A204.1 (cell line): ENCODE measurements at regions not wholly inside any gene's neighbourhood (a gene's known extent, or its start where the extent isn't known, plus 50 kb on each side); places are given as distances from the start of the nearest gene placed in this dataset.

Experiments used
- FAIRE-seq: peaks from 2 replicates; lab custom pipeline; 2012; peaks lifted over from hg19 to GRCh38; lab: Jason Lieb, UNC

DNA sequence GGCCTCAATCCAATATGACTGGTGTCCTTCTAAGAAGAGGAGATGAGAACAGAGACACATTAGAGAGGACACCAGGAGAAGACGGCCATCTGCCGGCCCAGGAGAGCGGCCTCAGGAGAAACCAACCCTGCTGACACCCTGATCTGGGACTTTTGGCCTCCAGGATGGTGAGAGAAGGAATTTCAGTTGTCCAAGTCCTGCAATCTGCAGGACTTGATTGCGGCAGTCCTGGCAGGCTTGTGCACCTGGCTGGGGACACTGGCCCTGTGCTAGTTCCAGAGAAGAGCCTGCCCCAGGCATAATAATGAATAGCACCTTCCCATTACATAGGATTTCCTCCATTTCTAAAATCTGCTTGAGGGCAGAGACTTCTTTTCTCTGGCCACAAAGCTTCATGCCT, 409.9 kb upstream of the SHH start:
- FAIRE-seq = no peak

DNA sequence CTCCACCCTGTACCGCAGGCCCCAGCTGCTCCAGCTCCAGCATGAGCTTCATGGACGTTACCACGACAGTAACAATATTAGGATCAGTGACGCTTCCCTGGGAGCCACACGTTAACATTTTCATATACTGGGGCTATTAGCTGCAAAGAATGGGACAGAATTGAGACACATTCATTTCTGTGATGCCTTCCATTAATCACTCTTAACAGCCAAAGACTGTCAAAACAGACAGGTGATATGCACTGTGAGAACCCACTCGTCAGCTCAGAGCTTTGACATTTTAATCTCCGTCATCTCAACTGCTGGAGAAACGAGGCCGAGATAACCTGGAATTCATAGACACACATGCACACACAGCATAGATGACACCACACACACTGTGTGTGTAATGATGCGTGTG, 408.4 kb upstream of the SHH start:
- FAIRE-seq = no peak

DNA sequence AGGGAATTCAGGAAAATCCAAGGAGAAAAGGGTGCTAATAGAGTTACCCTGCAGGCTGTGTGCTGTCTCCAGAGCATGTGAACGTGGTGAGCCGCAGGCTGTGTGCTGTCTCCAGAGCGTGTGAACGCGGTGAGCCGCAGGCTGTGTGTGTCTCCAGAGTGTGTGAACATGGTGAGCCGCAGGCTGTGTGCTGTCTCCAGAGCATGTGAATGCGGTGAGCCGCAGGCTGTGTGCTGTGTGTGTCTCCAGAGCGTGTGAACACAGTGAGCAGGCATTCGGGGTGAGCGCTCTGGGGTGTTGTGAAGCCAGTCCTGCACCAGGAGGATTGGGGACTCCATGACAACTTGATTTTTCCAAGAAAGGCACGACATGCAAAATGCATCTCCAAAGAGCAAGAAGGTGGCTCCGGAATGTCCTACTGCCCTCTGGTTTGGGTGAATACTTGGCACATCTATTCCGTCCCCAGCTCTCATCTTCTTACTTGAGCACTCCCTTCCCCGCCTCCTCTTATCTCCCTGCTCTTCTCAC, 407.9 kb upstream of the SHH start:
- FAIRE-seq = no peak

DNA sequence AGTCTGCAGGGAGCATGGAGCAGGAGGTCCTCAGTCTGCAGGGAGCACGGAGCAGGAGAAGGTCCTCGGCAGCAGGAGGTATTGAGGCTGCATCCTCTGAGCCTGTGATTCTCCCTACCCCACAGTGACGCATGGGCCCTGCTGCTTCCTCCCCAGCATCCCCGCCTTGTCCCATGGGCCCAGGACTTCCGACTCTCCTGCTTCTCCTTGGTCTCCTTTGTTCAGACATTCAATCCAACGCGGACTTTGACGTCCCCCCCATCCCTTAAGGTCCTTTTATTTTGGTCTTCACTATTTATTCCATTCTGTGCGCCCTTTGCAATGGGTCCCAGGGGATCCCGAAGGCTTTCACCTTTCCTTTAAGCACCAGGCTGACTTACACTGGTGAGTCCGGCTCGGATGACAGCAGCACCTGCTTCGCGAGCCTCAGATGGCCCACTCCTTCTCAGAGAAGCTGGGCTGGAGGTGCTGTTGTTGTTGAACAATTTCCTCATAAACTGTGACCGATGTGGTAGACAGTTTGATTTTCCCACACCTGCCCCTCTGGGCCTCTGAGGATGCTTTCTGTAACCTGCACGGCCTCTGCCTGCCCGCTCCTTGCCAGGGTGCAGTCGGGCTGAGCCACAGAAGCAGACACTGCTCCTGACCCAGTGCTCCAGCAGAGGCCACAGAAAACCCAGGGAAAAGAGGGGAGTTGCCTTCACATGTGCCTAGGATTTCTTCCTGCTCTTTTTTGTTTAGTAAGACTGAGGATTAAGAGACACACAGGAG, 407.2 kb upstream of the SHH start:
- no peak for FAIRE-seq

DNA sequence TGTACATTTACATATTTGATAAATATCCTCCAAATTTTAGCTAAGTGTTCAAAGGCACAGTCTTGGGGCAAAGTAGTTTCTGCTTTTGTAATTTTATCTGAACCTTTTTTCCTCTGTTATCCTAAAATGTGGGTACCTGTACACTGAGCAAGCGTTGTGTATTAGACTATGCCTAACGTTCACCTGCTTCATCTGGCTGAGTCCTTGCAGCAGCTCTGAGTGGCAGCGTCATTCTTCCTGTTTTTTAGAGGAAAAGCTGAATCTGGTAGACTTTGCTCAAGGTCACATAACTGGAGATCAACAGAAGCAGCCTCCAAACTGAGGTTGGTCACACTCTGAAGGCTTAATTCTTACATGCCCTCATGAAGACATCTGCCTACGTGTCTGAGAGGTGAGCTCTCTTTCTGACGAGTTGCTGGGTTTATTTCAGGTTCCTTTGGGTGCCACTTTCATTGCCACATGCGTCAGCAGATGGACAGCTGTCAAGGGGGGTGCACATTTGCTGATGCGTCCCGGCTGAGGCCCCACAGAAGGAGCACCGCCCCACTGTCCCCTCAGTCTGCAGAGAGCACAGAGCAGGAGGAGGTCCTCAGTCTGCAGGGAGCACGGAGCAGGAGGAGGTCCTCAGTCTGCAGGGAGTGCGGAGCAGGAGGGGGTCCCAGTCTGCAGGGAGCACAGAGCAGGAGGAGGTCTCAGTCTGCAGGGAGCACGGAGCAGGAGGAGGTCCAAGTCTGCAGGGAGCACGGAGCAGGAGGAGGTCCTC, 406.5 kb upstream of the SHH start:
- FAIRE-seq = no peak

DNA sequence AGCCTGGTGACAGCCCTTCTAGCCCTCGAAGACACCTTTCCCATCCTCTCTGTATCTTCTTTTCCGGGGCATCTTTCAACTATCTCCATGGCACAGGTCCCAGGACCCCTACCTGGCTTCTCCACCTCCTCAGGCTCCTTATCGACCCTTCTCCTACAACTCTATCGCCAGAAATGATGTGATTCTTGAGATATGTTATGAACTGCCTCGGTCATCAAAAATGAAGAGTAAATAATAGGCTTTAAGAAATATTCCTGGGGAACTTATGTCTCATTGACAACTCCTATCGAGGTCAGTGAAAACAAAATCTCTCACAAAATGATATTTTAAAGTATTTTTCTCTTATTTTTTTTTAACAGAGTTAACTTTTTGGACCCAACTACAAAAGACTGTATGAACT, 405.5 kb upstream of the SHH start:
- FAIRE-seq = no peak

DNA sequence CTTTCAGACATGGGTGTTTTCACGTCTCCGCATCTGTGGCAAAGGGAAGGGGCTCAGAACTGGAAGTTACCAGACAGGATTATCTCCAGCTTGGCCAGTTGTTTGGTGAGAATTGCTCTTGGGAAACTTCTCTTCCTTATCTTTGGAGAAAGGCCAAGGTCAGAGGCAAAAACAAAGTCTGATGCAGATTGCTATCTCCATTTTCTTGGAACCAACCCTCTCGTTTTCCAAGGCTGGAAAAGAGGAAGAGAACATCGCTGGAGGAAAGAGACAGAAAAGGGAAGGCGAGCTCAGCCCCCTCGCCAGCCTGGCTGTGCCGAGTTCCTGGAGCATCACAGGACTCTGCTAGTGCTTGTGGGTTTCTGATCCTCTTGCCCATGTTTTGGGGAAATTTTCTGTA, 396.8 kb upstream of the SHH start:
- FAIRE-seq = no peak

DNA sequence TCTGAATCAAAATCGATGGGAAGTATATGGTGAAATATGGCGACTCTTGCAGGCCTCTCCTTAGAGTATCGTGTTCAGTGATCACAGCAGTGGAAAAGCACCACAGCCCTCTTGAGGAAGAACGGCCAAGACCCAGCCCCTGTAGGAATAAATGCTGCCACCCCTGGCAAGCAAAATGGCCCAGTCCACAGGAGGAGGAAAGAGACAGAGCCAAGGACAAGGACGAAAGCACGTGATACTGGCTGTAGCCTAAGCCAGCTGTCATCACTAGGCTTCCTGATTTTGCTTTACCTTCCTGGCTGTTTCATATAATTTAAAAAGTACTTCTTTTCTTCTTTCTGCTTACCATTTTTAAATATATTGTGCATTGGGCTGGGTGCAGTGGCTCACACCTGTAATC, 395.0 kb upstream of the SHH start:
- FAIRE-seq = no peak

DNA sequence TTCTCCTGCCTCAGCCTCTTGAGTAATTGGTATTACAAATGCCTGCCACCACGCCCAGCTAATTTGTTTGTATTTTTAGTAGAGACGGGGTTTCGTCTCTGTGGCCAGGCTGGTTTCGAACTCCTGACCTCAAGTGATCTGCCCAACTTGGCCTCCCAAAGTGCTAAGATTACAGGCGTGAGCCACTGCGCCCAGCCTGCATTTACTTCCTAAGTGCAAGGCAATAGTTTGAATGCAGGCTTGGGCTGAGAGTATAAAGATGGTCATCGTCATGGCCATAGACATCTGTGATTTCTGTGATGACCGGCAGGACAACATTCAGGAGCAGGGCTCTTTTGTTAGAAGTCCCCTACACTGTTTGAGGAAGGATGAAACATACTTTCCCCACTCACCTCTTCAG, 393.9 kb upstream of the SHH start:
- no peak for FAIRE-seq

DNA sequence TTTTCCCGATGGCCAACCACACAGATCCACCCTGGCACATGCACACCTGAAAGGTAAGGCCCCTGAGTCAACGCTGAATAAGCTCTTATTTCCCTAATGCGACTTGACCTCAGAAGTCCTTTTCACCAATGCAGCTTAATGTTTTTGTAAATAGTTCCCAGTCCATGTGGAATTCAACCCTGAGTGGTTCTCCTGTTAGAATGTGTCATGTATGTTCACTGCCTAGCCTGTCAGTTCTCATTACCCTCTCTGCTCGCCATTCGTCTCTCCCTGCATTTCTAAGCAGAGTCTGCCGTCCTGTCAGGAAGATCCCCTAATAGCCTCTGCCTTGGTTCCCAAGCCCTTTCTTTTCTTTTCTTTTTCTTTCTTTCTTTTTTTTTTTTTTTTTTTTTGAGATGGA, 392.6 kb upstream of the SHH start:
- FAIRE-seq = no peak

DNA sequence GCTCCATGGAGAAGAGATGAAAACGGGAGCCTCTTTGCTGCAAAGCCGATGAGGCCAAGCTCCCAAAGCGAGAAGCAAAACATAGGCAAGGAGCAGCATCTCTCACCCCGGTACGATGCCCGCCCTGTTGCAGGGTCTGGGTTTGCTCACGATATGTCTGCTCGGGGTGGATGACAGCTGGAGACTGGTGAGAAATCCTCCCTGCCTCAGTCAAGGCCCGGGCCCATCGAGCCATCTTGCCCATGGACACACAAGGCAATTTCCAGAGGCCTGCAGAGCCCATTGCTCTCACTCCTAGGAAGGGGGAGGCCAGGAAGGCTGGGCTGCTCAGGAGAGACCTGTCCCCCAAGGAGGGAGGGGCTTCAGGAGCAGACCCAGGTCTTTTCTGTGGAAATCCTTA, 391.7 kb upstream of the SHH start:
- no peak for FAIRE-seq

DNA sequence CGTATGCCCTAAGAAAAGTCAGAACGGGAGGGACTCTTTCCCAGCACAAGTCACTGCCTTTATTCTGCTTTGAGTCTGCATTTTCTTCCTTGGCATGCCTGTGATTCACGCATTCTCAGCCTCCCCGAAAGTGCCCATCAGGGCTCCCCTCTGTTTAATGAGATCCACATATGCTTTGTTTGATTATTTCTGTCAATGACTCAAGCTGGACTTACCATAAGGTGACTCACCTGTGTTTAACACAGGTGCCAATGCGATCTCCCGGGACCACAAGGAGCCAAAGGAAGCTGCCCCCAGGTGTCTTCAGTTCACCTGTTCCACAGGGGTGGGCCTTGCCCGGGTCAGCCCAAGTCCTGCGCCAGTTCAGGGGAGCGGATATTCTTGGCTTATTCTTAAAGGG, 386.0 kb upstream of the SHH start:
- FAIRE-seq = no peak

DNA sequence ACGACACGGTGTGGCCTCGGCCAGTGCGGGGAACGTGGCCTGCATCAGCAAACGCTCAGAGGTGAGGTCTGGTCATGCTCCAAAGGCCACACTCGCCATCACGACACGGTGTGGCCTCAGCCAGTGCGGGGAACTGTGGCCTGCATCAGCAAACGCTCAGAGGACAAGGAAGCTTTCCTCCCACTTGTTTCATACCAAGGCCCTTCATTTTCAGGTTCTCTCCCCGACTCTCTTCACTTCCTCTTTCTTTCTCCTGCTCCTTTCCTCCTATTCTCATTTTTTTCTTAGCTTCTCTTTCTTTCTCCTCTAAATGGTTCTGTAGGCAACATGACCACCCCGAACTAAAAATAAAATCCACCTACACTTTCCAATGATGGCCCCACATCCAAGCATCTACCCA, 384.4 kb upstream of the SHH start:
- FAIRE-seq = no peak

DNA sequence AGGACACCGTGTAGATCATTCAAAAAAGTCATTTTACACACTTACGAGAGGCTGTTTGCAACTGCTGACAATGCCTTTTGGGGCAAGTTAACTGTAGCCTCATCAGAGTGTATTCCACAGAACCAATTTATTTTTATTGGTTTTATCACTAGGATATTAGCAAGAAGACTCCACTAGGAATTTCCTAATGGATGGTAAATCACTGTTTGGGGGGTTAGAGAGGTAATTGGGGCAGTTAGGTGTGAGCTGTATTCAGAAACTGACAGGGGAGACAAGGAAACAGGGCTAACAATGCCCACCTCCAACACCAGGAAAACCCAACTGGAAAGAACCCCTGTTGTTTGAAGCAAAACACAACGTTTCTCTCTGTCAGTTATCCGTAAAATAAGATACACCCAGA, 383.0 kb upstream of the SHH start:
- no peak for FAIRE-seq

DNA sequence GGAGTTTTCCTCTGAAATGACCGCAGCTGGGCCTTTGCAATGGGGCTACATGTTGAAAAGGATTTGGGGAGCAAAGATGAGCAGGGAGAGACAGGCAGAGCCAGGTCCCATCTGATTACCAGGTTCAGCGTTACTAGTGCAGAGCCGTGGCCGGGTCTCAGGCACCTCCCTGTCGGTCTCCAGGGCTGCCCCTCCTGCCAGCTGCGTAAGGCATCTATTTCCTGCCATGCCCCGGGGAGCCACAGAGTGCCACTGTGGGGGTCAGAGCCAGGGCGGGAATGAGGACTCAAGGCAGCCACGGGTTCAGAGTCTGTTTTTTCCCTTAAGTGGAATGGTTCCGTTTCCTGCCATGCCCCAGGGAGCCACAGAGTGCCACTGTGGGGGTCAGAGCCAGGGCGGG, 382.6 kb upstream of the SHH start:
- no peak for FAIRE-seq

DNA sequence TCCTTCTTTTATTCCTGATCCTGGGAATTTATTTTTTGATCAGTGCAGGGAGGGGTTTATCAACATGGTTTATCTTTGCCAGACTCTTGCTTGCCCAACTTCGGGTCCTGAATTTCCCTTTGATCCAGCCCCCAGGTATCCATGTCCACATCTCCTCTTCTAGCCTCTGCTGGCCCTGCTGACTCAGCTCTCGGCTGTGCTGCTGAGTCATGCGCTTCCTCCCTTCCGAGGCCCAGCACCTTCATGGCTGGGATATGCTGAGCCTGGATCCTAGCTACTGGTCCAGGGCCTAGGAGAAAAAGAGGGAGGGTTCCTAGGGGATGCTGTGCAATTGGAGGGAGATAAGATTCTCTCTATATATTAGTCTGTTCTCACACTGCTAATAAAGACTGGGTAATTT, 380.7 kb upstream of the SHH start:
- no peak for FAIRE-seq

DNA sequence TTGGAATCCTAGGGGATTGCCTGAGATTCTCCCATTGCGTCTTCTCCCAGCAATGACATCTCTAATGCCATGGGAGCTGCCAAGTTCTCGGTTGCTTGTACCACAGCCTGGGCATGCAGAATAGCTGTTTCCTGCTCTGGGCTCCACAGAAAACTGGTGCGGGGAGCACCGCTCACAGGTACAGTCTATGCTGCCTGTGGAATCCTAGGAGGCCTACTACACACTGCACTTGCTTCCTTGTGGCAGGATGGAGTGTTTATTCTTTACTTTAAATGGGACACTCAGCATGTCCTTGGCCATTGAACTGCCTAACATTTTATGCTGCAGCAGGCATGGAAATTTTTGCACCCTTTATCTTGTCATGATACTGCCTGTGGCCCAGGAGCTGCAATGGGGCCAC, 378.8 kb upstream of the SHH start:
- no peak for FAIRE-seq

DNA sequence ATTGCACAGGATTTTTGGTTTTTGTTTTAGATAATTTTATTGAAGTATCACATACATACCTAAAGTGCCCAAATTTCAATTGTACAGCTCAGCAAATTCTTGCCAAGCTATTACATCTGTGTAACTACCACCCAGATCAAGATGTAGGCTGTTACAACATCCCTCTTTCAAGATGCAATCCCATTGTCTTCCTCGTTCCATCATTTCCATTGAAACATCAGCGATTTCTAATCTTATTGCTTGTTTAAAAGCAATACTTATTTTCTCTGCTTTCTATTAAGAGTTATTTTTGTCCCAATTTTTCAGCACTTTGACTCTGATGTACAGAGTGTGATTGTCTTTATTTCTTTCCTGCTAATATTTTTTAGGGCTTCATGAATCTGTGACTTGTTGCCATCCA, 372.8 kb upstream of the SHH start:
- FAIRE-seq = no peak

DNA sequence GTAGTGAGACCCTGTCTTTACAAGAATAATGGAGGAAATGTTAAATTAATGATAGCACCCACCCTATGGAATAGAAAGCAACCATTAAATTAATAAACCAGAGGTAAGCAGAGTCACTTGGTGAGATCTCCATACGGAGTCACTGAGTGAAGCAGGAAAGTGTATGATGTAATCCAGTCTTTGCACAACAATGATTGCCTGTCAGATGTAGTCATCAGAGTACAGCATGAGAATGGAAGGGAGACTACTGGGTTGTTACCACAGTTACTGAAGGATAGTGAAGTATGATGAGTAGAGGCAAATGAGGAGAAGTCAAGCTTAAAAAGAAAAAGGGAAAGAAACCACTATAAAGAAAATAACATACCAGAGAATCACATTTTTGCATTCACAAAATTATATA, 371.9 kb upstream of the SHH start:
- FAIRE-seq = no peak

DNA sequence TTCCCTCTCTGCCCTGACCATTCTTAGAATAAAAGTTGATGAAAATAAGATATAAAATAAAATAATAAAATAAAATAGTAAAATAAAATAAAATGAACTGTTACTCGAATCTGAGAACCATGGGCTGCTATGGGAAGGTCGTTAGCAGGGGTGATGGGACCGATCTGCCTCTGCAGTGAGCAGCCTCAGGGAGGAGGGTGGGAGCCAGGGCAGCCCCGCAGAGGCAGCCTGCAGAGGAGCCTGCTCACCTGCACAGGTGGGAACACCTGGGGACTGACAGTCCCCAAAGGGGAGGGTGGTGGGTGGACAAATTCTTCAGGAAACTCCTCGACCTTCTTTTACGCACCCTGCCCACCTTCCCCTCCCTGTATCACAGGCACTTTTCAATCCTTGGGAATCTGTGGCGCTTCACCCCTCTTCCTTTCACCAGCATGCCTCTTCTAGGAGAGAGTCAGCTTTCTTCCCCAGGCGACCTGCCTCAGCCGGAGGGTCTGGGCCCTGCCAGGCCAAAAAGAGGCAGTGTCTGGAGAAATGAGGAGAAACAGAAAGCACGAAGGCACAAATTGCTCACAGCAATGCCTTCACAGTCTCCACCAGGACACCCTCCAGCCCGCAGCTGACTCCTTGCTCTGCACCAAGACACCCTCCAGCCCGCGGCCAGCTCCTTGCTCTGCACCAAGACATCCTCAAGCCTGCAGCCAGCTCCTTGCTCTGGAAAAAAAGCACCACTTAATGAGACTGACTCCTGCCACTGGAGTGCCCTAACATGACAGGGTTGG, 368.4 kb upstream of the SHH start:
- FAIRE-seq = no peak

DNA sequence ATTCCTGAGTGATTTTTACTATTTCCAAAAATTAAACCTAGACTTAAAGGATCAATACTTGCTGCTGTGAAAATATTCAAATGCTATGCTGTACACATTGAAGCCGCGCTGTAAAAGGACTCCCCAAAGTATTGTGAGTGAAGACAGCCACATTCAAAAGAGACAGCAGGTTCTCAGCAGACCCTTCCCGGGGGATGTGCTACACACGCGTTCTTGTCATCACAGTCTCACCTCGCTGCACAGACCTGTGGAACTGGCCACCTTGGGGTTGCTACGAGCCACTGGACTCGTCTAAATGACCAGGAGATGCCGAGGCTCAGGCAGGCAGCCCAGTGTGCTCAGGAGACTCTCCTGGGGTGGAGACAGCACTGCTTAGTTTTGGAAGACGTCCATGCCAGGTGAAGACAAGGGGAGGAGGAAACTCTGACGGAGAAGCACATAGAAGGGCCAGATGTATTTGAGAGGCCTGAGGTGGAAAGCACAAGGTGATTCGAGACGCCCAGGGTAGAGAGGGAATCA, 367.7 kb upstream of the SHH start:
- FAIRE-seq = no peak

DNA sequence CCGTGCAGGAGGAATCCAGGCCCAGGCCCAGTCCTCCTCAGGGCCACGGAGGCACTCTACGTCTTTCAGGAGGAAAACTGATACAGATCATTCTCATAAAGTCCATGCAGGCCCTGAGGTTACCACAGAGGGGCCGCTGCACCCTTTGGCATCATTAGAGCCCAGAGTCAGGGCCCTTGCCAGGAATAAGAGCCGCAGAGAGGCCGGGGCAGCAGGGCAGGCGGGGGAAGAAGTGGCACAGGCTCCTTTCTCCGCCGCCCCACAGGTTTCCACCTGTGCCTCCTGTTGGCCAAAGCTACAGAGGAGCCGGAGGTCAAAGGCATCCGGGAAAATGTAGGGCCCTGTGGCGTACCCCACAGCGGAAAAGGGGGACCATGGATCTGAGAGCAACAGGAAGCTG, 366.6 kb upstream of the SHH start:
- FAIRE-seq = no peak

DNA sequence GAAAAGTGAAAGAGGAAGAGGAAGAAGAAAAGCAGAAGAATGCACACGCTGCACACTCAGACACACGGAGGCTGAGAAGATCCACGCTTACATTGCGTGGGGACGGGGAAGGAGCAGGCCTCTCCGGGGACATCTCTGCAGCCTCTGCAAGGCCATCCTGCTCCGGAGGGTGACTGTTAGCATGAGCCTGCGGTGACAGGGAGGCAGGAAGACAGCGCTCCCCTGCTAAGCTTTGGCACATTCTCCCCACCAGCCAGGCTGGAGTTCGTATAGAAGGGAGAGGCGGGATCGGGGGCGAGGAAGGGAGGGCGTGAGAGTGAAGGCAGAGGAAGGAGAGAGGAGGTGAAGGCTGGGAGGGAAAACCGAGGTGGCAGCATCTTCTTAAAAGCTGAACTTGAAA, 366.0 kb upstream of the SHH start:
- FAIRE-seq = no peak
